Gastrocnemius medialis (tissue), 4 donors: ENCODE measurements at regions not wholly inside any gene's neighbourhood (a gene's known extent, or its start where the extent isn't known, plus 50 kb on each side); places are given as distances from the start of the nearest gene placed in this dataset.

ENCODE experiments used
- POLR2A ChIP-seq, 2 donors: fragments of 450-650 bp; IDR thresholded peaks; one replicate each; pipeline ENCODE4 v1.6.1; 2017; ENCODE audit warnings: antibody characterized with exemption in 2 of 2, mild to moderate bottlenecking in 2 of 2, moderate library complexity in 2 of 2
- TF ChIP-seq, protein P1 (sequence below), 5 experiments: fragments of 450-650 bp in 3 of 5; fragments of 200-600 bp in 2 of 5; sonication (generic) in 2 of 5; IDR thresholded peaks in 4 of 5; conservative IDR thresholded peaks in 1 of 5; 1 replicate in 4 of 5; 2 replicates in 1 of 5; pipeline ENCODE4 v1.5.1; 2016 to 2019; ENCODE audit warnings: antibody characterized with exemption in 5 of 5, mild to moderate bottlenecking in 3 of 5, moderate library complexity in 3 of 5

DNA sequence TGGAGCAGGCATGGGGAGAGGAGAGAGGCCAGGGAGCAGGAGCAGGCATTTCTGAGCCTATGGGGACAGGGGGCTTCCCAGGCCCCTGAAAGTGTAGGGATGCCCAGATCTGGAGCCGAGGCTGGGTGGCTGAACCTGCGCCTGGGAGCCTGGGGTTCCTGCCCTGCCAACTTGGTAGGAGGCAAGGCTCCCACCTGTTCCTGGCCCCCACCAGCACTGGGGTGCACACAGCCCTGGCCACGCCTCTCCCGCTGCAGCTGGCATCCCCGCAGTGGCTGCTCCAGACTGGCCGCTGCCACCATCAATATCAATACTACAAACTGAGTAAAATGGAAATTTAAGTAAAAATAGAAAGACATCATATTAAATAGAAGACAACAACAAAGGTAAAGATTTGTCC, 684.9 kb upstream of the MAP3K7 start:
- TF ChIP-seq, protein P1, sequence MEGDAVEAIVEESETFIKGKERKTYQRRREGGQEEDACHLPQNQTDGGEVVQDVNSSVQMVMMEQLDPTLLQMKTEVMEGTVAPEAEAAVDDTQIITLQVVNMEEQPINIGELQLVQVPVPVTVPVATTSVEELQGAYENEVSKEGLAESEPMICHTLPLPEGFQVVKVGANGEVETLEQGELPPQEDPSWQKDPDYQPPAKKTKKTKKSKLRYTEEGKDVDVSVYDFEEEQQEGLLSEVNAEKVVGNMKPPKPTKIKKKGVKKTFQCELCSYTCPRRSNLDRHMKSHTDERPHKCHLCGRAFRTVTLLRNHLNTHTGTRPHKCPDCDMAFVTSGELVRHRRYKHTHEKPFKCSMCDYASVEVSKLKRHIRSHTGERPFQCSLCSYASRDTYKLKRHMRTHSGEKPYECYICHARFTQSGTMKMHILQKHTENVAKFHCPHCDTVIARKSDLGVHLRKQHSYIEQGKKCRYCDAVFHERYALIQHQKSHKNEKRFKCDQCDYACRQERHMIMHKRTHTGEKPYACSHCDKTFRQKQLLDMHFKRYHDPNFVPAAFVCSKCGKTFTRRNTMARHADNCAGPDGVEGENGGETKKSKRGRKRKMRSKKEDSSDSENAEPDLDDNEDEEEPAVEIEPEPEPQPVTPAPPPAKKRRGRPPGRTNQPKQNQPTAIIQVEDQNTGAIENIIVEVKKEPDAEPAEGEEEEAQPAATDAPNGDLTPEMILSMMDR (IDR thresholded peaks at IDR 0.05 in 4 of 5, conservative IDR thresholded peaks at IDR 0.05 in 1 of 5), result no peak
- TF ChIP-seq POLR2A (IDR thresholded peaks at IDR 0.05), result no peak
